GM13976 (cell line): ENCODE measurements at regions not wholly inside any gene's neighbourhood (a gene's known extent, or its start where the extent isn't known, plus 50 kb on each side); places are given as distances from the start of the nearest gene placed in this dataset.
A peak's percentile ranks its signal among the peaks of the same experiment; 100 is the strongest.

Experiments used
- DNase-seq: peaks from one replicate; pipeline ENCODE4 v3.0.0; 2012; ENCODE audit warnings: low spot score
- CTCF ChIP-seq: IDR thresholded peaks from 2 replicates; pipeline ENCODE4 v1.5.1; 2012; ENCODE audit warnings: borderline replicate concordance, mild to moderate bottlenecking; ENCODE audit not compliant: insufficient read depth; ENCODE audit errors: extremely low read depth, missing control alignments, control extremely low read depth
- in situ Hi-C: fragments of 300-500 bp; cut with MboI; formaldehyde crosslinking; loops from one replicate; pipeline ENCODE4 v1.12.0; 2022; ENCODE audit warnings: low sequenced_read_pairs, mixed read lengths, inconsistent platforms; ENCODE audit not compliant: unreplicated experiment

GRCh38 chr2:37852585-37853014, 72.5 kb upstream of the RMDN2 start:
- in situ Hi-C loops, result no loop called here
- peak; percentile 24 for DNase-seq
- TF ChIP-seq CTCF, result no peak

DNA sequence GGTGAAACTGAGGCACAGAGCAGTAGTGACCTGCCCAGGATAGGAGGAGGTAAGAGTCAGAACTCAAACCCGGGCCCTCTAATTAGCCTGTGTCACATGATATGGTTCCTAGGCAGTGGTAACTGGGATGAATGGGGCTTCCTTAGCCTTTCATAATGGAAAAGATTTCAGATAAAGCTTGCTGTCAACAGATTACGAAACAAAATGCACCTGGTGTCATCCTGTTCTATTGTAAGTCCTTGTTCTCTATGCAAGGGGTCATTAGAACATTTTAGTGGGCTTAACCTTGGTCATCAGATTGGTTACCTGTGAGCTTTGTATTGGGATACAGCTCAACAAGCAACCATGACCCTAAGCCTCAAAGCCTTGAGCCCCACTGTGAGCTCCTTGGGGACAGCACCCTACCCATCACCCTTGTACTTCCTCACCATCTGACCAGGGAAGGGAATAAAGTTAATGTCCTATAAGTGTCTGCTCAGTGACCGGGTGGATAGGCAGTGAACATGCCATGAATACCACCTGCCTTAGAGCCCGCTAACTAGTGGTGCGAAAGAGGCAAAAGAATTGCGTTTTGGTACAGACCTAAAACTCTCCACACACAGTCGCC, 70.3 kb upstream of the RMDN2 start:
- no peak for DNase-seq
- TF ChIP-seq CTCF, result no peak
- in situ Hi-C loops, result no loop called here

DNA sequence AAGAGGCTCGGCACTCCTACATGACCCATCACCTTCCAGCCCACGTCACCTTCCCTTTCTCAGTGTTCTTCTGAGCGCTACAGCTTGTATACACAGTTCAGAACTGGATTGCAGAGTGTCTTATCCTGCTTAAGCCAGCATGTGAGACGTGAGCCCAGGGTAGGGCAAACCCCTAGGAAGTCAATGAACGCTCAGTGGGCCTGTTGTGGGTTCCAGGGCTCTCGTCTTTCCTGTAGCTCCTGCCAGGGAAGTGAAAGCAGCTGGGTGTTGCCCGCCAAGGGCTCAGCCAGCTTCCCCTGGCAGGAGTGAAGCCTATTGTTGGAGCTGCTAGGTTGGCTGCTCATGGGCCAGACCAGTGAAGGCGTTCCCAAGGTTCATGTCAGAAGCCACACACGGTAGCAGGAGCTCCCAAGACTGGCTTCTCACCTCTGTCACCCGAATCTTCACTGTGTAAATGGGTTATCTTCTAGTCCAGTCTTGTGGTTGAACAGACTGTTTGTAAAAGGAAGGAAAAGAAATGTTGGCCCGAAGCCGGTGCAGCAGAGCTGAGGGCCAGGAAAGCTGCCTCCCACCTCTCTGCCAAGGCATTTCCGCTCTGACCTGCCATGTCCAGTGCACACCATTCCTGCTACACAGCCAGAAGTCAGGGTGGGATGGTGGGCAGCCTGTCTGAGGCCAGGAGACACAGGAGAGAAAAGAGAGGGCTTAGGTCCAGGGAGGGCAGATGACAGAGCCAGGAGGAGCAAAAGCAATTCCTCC, 69.6 kb upstream of the RMDN2 start:
- in situ Hi-C loops, result no loop called here
- no peak for DNase-seq
- no peak for TF ChIP-seq CTCF

DNA sequence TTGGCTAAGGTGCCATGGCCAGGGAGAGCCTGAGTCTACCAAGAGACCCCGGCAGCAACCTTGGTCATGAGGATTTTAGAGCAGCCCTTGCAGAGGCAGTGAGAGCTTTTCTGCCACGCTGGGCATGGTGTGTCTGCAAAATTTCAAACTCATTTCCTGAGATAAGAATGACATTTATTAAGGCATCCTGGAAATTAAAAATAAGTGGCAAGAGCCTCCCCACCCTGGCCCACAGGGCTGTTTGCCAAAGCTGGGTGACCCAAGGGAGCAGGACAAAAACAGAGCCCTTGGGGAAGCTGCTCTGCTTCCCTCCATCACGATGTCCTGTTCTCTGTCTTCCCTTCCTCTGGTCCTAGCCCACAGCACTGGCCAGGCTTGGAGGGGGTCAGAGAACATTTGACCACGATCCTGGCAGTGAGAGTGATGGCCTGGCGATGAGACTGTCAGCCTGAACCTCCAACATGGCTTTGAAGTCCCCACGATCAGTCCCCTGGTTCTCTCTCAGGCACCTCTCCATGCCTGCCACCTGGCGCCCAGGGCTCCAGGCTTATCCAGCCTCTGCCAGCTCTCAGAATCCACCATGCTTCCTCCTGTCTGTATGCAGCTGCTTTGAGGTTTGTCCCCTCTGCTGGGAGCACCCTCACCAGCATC, 68.9 kb upstream of the RMDN2 start:
- in situ Hi-C loops, result no loop called here
- DNase-seq, result peak; percentile 10
- TF ChIP-seq CTCF, result no peak

- no peak for TF ChIP-seq CTCF
- in situ Hi-C loops, result no loop called here
- no peak for DNase-seq
These were observed 67.3 kb upstream of the RMDN2 start for GRCh38 chr2:37857575-37858399.

GRCh38 chr2:37858400-37858711, 66.7 kb upstream of the RMDN2 start:
- in situ Hi-C loops, result no loop called here
- no peak for DNase-seq

More at GRCh38 chr2:37858400-37858711, 66.7 kb upstream of the RMDN2 start:
- no peak for TF ChIP-seq CTCF
